ENCODE measurements at regions not wholly inside any gene's neighbourhood (a gene's known extent, or its start where the extent isn't known, plus 50 kb on each side); places are given as distances from the start of the nearest gene placed in this dataset.
A peak's percentile ranks its signal among the peaks of the same experiment; 100 is the strongest.
"Not testable (repeated sequence)": the region's sequence is repeated elsewhere in the genome, so short reads cannot be mapped to it uniquely, and the experiment has no call there.

DNA sequence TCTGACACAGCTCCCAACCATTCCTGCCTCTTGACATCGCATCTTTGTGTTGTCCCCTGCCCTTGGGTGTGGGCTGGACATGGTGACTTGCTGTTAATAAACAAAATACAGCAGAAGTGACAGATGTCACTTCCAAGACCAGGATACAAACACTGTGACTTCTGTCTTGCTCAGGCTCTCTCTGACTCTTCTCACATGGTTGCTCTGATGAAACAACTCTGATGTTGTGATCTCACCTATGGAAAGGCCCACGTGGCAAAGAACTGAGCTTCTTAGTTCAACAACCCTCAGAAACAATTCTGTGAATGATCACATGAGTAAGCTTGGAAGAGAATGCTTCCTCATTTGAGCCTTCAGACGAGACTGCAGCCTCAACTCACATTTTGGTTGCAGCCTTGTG lies 94.9 kb downstream of the ARHGAP11B start:
- not testable (repeated sequence) for H3K4me3 ChIP-seq (ENCODE audit: low read length); H3K36me3 ChIP-seq (ENCODE audit: control insufficient read depth, insufficient read depth, low read length); H3K4me1 ChIP-seq (ENCODE audit: control insufficient read depth, insufficient read depth, low read length); H3K27me3 ChIP-seq (ENCODE audit: control insufficient read depth, insufficient read depth, low read length); H3K27ac ChIP-seq (ENCODE audit: low read length); H3K9me3 ChIP-seq (replicated peaks; ENCODE audit: control insufficient read depth, low read depth, low read length); DNase-seq
- WGBS (ENCODE audit: insufficient coverage): no CpG with 5 or more reads among the region's 3 CpGs

DNA sequence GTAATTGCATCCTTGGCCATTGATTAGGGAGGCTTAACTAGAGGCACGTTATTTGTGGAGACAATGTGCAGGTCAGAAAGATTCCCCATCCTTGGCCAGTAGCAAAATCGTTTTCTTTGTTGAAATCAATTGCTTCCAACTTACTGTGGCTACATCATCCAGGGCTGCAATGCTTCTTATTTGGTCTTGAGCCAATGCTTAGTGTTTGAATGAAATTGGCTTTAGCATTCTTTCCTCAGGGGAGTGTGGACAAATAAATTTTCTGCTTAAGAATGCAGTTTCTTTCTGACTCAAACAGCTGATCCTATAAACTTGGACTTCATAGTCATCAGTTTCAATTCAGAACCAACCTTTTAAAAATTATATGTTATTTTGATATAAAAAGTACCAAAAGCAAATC lies 95.6 kb downstream of the ARHGAP11B start:
- DNase-seq: peak; percentile 40

DNA sequence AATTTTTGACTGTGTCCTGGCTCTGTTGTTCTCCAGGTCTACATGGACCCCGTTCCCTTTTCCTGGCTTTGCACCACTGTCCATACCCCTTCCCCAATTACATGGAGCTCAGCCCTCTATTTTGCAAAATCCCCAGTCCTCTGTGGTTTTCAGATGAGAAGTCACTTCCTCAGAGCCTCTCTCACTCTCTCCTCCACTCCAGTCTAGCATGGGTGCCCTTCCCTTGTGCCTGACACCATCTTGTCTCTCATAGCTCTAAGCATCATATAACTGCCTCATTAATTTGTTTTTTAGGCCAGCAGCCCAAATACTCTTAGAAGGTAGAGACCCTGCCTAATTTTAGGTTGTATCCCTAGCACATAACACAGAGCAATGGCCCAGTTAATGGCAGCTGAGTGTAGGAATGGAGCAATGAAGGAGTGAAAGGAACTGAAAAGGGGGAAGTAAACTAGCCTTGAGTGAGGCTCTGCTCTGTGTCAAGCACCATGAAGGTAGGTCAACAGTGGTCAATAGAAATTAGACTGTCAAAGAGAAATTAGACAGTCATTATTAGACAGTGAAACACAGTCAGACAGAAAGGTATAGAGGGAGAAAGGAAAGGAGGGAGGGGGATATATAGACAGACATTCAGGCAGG lies 97.7 kb downstream of the ARHGAP11B start:
- not testable (repeated sequence) for H3K36me3 ChIP-seq (ENCODE audit: control insufficient read depth, insufficient read depth, low read length); H3K27ac ChIP-seq (ENCODE audit: low read length); H3K27me3 ChIP-seq (ENCODE audit: control insufficient read depth, insufficient read depth, low read length); H3K4me3 ChIP-seq (ENCODE audit: low read length); DNase-seq; H3K4me1 ChIP-seq (ENCODE audit: control insufficient read depth, insufficient read depth, low read length); H3K9me3 ChIP-seq (replicated peaks; ENCODE audit: control insufficient read depth, low read depth, low read length)
- WGBS (ENCODE audit: insufficient coverage): 88% methylated on average over 1 of the region's 1 CpG

More for the DNA sequence above, 95.6 kb downstream of the ARHGAP11B start:
- not testable (repeated sequence) for H3K4me1 ChIP-seq (ENCODE audit: control insufficient read depth, insufficient read depth, low read length); H3K27ac ChIP-seq (ENCODE audit: low read length); H3K27me3 ChIP-seq (ENCODE audit: control insufficient read depth, insufficient read depth, low read length); H3K9me3 ChIP-seq (replicated peaks; ENCODE audit: control insufficient read depth, low read depth, low read length); H3K36me3 ChIP-seq (ENCODE audit: control insufficient read depth, insufficient read depth, low read length); H3K4me3 ChIP-seq (ENCODE audit: low read length)
- WGBS (ENCODE audit: insufficient coverage): no CpG with 5 or more reads among the region's 2 CpGs

DNA sequence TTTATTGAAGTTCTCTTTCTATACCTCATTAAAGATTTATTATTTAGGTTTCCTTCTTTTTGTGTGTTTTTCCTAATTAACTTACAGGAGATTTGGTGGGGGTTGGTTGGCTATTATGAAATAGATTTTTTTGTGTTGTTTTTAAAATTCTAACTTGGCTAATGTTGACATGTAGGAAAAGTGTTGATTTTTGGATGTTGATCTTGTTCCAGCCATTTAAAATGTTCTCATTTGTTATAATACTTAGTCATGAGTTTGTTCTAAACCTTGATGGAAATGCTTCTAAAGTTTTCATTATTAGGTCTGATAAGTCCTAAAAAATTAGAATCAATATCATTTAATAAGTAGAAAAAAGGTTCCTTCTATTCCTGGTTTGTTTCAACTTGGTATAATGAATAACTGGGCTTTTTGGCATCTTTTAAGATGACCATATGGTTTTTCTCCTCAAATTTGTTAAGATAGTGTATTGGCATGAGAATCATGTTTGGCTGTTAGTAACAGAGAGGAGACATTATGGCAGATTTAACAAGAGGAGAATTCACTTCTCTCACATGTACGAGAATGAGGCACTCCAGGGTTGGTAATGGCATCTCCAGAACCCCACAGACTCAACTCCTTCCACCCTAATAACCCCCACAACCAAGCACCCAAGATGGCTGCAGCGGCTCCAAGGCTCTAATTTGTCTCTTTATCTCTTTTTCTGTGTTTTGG lies 104.1 kb downstream of the ARHGAP11B start:
- not testable (repeated sequence) for H3K36me3 ChIP-seq (ENCODE audit: control insufficient read depth, insufficient read depth, low read length); H3K27ac ChIP-seq (ENCODE audit: low read length); H3K9me3 ChIP-seq (replicated peaks; ENCODE audit: control insufficient read depth, low read depth, low read length); H3K4me1 ChIP-seq (ENCODE audit: control insufficient read depth, insufficient read depth, low read length); H3K27me3 ChIP-seq (ENCODE audit: control insufficient read depth, insufficient read depth, low read length); DNase-seq; H3K4me3 ChIP-seq (ENCODE audit: low read length)
- WGBS (ENCODE audit: insufficient coverage): no CpG with 5 or more reads among the region's 2 CpGs

DNA sequence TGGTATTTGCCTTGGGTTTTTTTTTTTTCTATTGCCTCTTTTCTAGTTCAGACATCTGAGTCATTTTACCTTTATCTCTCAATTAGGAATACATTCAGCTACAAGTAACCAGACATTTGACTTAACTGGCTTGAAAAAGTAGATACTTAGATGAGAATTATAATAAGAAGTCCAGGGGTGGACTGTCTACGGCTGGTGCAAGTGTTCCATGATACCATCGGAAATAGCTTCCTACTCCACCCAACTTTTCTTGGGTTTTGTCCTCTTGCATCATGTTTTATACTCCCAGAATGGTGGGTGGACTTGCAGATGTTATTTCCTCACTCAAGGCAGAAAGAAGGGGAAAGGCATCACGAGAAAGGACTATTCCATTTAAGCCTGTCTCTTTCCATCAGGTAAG lies 104.7 kb downstream of the ARHGAP11B start:
- DNase-seq; H3K36me3 ChIP-seq (ENCODE audit: control insufficient read depth, insufficient read depth, low read length); H3K4me1 ChIP-seq (ENCODE audit: control insufficient read depth, insufficient read depth, low read length); H3K27ac ChIP-seq (ENCODE audit: low read length); H3K9me3 ChIP-seq (replicated peaks; ENCODE audit: control insufficient read depth, low read depth, low read length); H3K27me3 ChIP-seq (ENCODE audit: control insufficient read depth, insufficient read depth, low read length); H3K4me3 ChIP-seq (ENCODE audit: low read length): not testable (repeated sequence)
- no CpG with 5 or more reads among the region's 3 CpGs for WGBS (ENCODE audit: insufficient coverage)

DNA sequence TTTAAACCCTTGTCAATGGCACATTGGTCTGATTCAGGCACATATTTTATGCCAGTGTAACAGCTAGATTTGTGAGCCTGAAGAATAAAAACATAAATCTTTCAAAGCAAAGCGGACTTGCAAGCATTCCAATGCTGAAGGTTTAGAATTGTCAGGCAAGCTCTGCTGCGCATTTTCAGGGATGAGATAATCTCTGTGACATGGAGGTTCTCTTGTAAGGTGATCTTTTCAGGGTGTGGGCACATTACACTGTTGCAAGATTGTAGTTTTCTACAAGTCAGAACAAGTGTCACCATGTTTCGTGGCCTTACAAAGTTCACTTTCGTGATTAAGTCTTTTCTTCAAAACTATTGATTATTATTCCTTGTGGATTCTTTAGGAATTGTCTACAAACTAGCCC lies 106.2 kb downstream of the ARHGAP11B start:
- not testable (repeated sequence) for H3K9me3 ChIP-seq (replicated peaks; ENCODE audit: control insufficient read depth, low read depth, low read length); H3K27me3 ChIP-seq (ENCODE audit: control insufficient read depth, insufficient read depth, low read length); H3K4me1 ChIP-seq (ENCODE audit: control insufficient read depth, insufficient read depth, low read length); DNase-seq; H3K27ac ChIP-seq (ENCODE audit: low read length); H3K36me3 ChIP-seq (ENCODE audit: control insufficient read depth, insufficient read depth, low read length); H3K4me3 ChIP-seq (ENCODE audit: low read length)
- 83% methylated on average over 1 of the region's 4 CpGs for WGBS (ENCODE audit: insufficient coverage)

DNA sequence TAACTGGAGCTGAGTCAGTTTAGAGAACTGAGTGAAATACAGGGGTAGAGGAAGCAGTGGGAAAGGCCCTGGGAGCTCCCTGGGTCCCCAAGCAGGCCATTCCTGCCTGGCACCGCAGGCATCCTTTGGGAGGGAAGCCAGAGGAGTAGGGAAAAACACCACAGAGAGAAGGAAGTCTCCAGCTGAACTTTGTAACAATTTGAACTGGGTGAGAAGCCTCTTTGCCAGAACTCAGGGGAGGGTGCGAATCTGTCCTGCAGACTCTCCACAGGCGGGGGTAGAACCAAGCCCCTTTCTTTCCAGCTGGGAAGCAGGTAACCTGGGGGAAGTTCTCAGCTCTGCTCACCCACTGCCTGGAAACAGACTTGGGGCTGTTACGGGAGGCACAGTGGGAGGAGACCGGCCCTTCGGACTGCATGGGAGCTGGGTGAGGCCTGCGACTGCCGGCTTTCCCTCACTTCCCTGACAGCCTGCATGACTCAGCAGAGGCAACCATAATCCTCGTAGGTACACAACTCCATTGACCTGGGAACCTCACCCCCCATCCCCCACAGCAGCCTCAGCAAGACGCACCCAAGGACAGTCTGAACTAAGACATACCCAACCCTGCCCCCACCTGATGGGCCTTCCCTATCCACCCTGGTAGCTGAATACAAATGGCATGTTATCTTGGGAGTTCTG lies 110.1 kb downstream of the ARHGAP11B start:
- not testable (repeated sequence) for H3K36me3 ChIP-seq (ENCODE audit: control insufficient read depth, insufficient read depth, low read length); H3K4me3 ChIP-seq (ENCODE audit: low read length); H3K27ac ChIP-seq (ENCODE audit: low read length); H3K27me3 ChIP-seq (ENCODE audit: control insufficient read depth, insufficient read depth, low read length); DNase-seq; H3K4me1 ChIP-seq (ENCODE audit: control insufficient read depth, insufficient read depth, low read length); H3K9me3 ChIP-seq (replicated peaks; ENCODE audit: control insufficient read depth, low read depth, low read length)
- 94% methylated on average over 4 of the region's 10 CpGs for WGBS (ENCODE audit: insufficient coverage)

GRCh38 chr15:30742796-30743195 lies 116.9 kb downstream of the ARHGAP11B start:
- not testable (repeated sequence) for H3K4me3 ChIP-seq (ENCODE audit: low read length); H3K9me3 ChIP-seq (replicated peaks; ENCODE audit: control insufficient read depth, low read depth, low read length); H3K36me3 ChIP-seq (ENCODE audit: control insufficient read depth, insufficient read depth, low read length); H3K27ac ChIP-seq (ENCODE audit: low read length); DNase-seq; H3K4me1 ChIP-seq (ENCODE audit: control insufficient read depth, insufficient read depth, low read length); H3K27me3 ChIP-seq (ENCODE audit: control insufficient read depth, insufficient read depth, low read length)
- no CpG with 5 or more reads among the region's 3 CpGs for WGBS (ENCODE audit: insufficient coverage)

GRCh38 chr15:30749048-30749447 lies 123.1 kb downstream of the ARHGAP11B start:
- not testable (repeated sequence) for H3K27me3 ChIP-seq (ENCODE audit: control insufficient read depth, insufficient read depth, low read length); H3K4me3 ChIP-seq (ENCODE audit: low read length); H3K36me3 ChIP-seq (ENCODE audit: control insufficient read depth, insufficient read depth, low read length); H3K4me1 ChIP-seq (ENCODE audit: control insufficient read depth, insufficient read depth, low read length); H3K27ac ChIP-seq (ENCODE audit: low read length); H3K9me3 ChIP-seq (replicated peaks; ENCODE audit: control insufficient read depth, low read depth, low read length); DNase-seq
- WGBS (ENCODE audit: insufficient coverage): no CpG with 5 or more reads among the region's 1 CpG

- not testable (repeated sequence) for H3K36me3 ChIP-seq (ENCODE audit: control insufficient read depth, insufficient read depth, low read length); H3K27me3 ChIP-seq (ENCODE audit: control insufficient read depth, insufficient read depth, low read length); H3K27ac ChIP-seq (ENCODE audit: low read length); H3K4me3 ChIP-seq (ENCODE audit: low read length); DNase-seq; H3K4me1 ChIP-seq (ENCODE audit: control insufficient read depth, insufficient read depth, low read length); H3K9me3 ChIP-seq (replicated peaks; ENCODE audit: control insufficient read depth, low read depth, low read length)
- WGBS (ENCODE audit: insufficient coverage): no CpG with 5 or more reads among the region's 7 CpGs
Measured at GRCh38 chr15:30755036-30755687, 129.2 kb downstream of the ARHGAP11B start.
